ENCODE measurements at regions not wholly inside any gene's neighbourhood (a gene's known extent, or its start where the extent isn't known, plus 50 kb on each side); places are given as distances from the start of the nearest gene placed in this dataset.
A peak's percentile ranks its signal among the peaks of the same experiment; 100 is the strongest.

- ATAC-seq, result peak; percentile 66
- TF ChIP-seq, protein P1, sequence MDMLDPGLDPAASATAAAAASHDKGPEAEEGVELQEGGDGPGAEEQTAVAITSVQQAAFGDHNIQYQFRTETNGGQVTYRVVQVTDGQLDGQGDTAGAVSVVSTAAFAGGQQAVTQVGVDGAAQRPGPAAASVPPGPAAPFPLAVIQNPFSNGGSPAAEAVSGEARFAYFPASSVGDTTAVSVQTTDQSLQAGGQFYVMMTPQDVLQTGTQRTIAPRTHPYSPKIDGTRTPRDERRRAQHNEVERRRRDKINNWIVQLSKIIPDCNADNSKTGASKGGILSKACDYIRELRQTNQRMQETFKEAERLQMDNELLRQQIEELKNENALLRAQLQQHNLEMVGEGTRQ (CRISPR knock-in tag; IDR thresholded peaks at IDR 0.05), result no peak
- no peak for TF ChIP-seq FOXK1 (CRISPR knock-in tag; IDR thresholded peaks at IDR 0.05)
- no peak for TF ChIP-seq GABPB1 (CRISPR knock-in tag; IDR thresholded peaks at IDR 0.05)
- no peak for TF ChIP-seq NFE2L1 (CRISPR knock-in tag; IDR thresholded peaks at IDR 0.05)
- TF ChIP-seq SP1 (CRISPR knock-in tag; conservative IDR thresholded peaks at IDR 0.05), result no peak
- Mint-ChIP-seq H3K4me3 (no peak overlapping the region), H3K9me3 (no peaks in the 10 kb centered on the region), H3K36me3 (no peaks in the 10 kb centered on the region), H3K27ac (no peak overlapping the region), H3K4me1 (peaks cover 20% of the 10 kb centered on the region), H3K27me3 (ENCODE audit: low read depth) (no peaks in the 10 kb centered on the region; the same call in 1 of the 2 replicates)
- CTCF ChIA-PET, result interaction anchor here (0.6 to 0.9 kb wide), 2 partner anchors 38 to 40 kb away, joined by 3 read pairs; no protein-coding TSS in a partner anchor
- POLR2A ChIA-PET, result no interaction called here
- peak; percentile 19 for DNase-seq (ENCODE audit: low spot score)
Observed at GRCh38 chr3:150278843-150279381, 129.2 kb upstream of the TSC22D2 start.

DNA sequence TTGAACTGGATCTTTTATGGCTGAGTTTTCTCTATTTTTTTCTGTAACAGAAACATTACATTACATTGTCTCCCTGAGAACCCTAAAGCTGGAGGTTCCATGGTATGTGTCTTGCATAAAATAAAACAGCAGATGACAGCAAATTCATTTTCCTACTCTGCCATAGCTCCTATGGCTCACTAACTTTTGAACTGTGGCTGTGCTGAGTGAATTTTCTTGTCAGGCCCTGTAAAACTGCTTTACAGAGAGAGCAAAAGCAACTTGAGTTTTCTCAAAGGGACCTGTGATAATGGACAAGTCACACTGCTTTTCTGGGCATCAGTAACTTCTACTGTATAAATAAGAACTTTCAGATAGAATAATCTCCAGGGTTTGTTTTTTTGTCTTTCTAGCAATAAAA lies 129.9 kb upstream of the TSC22D2 start:
- Mint-ChIP-seq H3K4me3 (no peak overlapping the region), H3K9me3 (no peaks in the 10 kb centered on the region), H3K27ac (no peak overlapping the region), H3K27me3 (ENCODE audit: low read depth) (no peaks in the 10 kb centered on the region; the same call in 1 of the 2 replicates), H3K4me1 (peaks cover 20% of the 10 kb centered on the region), H3K36me3 (no peaks in the 10 kb centered on the region)
- ATAC-seq, result no peak
- ChIA-PET CTCF (interaction anchor here (1.2 kb wide), 1 partner anchor 8 kb away, joined by 4 read pairs; no protein-coding TSS in a partner anchor), POLR2A (no interaction called here)
- no peak for DNase-seq (ENCODE audit: low spot score)
- TF ChIP-seq TEAD1 (CRISPR knock-in tag; IDR thresholded peaks at IDR 0.05) (no peak), RORB (CRISPR knock-in tag; IDR thresholded peaks at IDR 0.05) (no peak), GTF2I (CRISPR knock-in tag; conservative IDR thresholded peaks at IDR 0.05) (no peak), TEAD4 (CRISPR knock-in tag; IDR thresholded peaks at IDR 0.05) (no peak), FOXK1 (CRISPR knock-in tag; IDR thresholded peaks at IDR 0.05) (no peak), ATF1 (CRISPR knock-in tag; IDR thresholded peaks at IDR 0.05) (no peak), ERG (CRISPR knock-in tag; IDR thresholded peaks at IDR 0.05) (no peak), NR3C1 (CRISPR knock-in tag; conservative IDR thresholded peaks at IDR 0.05; ENCODE audit: low read depth) (no peak), GABPB1 (CRISPR knock-in tag; IDR thresholded peaks at IDR 0.05) (no peak), NFE2L1 (CRISPR knock-in tag; IDR thresholded peaks at IDR 0.05) (no peak), ESRRA (CRISPR knock-in tag; IDR thresholded peaks at IDR 0.05; ENCODE audit: borderline replicate concordance) (no peak), ZNF219 (CRISPR knock-in tag; IDR thresholded peaks at IDR 0.05; ENCODE audit: borderline replicate concordance) (no peak), PRRX2 (CRISPR knock-in tag; IDR thresholded peaks at IDR 0.05) (no peak)
- TF ChIP-seq, protein P2, sequence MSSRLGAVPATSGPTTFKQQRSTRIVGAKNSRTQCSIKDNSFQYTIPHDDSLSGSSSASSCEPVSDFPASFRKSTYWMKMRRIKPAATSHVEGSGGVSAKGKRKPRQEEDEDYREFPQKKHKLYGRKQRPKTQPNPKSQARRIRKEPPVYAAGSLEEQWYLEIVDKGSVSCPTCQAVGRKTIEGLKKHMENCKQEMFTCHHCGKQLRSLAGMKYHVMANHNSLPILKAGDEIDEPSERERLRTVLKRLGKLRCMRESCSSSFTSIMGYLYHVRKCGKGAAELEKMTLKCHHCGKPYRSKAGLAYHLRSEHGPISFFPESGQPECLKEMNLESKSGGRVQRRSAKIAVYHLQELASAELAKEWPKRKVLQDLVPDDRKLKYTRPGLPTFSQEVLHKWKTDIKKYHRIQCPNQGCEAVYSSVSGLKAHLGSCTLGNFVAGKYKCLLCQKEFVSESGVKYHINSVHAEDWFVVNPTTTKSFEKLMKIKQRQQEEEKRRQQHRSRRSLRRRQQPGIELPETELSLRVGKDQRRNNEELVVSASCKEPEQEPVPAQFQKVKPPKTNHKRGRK (CRISPR knock-in tag; IDR thresholded peaks at IDR 0.05; ENCODE audit: borderline replicate concordance), result no peak
- TF ChIP-seq, protein P3, sequence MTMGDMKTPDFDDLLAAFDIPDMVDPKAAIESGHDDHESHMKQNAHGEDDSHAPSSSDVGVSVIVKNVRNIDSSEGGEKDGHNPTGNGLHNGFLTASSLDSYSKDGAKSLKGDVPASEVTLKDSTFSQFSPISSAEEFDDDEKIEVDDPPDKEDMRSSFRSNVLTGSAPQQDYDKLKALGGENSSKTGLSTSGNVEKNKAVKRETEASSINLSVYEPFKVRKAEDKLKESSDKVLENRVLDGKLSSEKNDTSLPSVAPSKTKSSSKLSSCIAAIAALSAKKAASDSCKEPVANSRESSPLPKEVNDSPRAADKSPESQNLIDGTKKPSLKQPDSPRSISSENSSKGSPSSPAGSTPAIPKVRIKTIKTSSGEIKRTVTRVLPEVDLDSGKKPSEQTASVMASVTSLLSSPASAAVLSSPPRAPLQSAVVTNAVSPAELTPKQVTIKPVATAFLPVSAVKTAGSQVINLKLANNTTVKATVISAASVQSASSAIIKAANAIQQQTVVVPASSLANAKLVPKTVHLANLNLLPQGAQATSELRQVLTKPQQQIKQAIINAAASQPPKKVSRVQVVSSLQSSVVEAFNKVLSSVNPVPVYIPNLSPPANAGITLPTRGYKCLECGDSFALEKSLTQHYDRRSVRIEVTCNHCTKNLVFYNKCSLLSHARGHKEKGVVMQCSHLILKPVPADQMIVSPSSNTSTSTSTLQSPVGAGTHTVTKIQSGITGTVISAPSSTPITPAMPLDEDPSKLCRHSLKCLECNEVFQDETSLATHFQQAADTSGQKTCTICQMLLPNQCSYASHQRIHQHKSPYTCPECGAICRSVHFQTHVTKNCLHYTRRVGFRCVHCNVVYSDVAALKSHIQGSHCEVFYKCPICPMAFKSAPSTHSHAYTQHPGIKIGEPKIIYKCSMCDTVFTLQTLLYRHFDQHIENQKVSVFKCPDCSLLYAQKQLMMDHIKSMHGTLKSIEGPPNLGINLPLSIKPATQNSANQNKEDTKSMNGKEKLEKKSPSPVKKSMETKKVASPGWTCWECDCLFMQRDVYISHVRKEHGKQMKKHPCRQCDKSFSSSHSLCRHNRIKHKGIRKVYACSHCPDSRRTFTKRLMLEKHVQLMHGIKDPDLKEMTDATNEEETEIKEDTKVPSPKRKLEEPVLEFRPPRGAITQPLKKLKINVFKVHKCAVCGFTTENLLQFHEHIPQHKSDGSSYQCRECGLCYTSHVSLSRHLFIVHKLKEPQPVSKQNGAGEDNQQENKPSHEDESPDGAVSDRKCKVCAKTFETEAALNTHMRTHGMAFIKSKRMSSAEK (CRISPR knock-in tag; IDR thresholded peaks at IDR 0.05; ENCODE audit: borderline replicate concordance), result no peak
